Endothelial cell of umbilical vein (primary cell): ENCODE measurements at regions not wholly inside any gene's neighbourhood (a gene's known extent, or its start where the extent isn't known, plus 50 kb on each side); places are given as distances from the start of the nearest gene placed in this dataset.

ENCODE experiments used
- BruUV-seq: library from RNA; stranded (reverse); fragments of 400-500 nt; replicated peaks from 2 replicates; lab custom pipeline; 2021; lab: Mats Ljungman, UMichigan
- CTCF ChIA-PET: fragments of 300-600, 350-600 bp; sonication (Branson Sonifier 250); formaldehyde crosslinking; loops from one replicate; lab custom pipeline; 2021; ENCODE audit warnings: antibody characterized with exemption, inconsistent platforms; lab: Charles Lee
- POLR2A ChIA-PET: fragments of 300-600, 350-600 bp; sonication (Branson Sonifier 250); formaldehyde crosslinking; loops from one replicate; lab custom pipeline; 2021; ENCODE audit warnings: antibody characterized with exemption, inconsistent platforms; lab: Charles Lee
- DNase-seq: peaks from one replicate; pipeline ENCODE4 v3.0.0-alpha.2; 2011; ENCODE audit warnings: low read depth, low spot score
- FAIRE-seq: peaks from 2 replicates; lab custom pipeline; 2011; peaks lifted over from hg19 to GRCh38; lab: Jason Lieb, UNC
- H2AFZ ChIP-seq: 2 replicates; pipeline ENCODE4 v1.6.0; 2012; ENCODE audit warnings: low read depth, low read length, control low read depth, inconsistent platforms
- H3K27ac ChIP-seq: 2 replicates; pipeline ENCODE4 v1.5.1; 2011; ENCODE audit warnings: low read depth, mild to moderate bottlenecking, control low read depth, low read length, moderate library complexity; ENCODE audit not compliant: insufficient read depth
- H3K27me3 ChIP-seq, 2 experiments: 2 replicates each; pipeline versions ENCODE4 v1.6.0 to v1.6.1; 2011; ENCODE audit warnings: low read length in 2 of 2, mixed read lengths in 1 of 2; ENCODE audit not compliant: control insufficient read depth in 2 of 2, insufficient read depth in 2 of 2
- H3K36me3 ChIP-seq, 2 experiments: 2 replicates in 1 of 2; 3 replicates in 1 of 2; pipeline ENCODE4 v1.5.1; 2011; ENCODE audit warnings: low read length in 2 of 2, mild to moderate bottlenecking in 1 of 2, moderate library complexity in 1 of 2; ENCODE audit not compliant: control insufficient read depth in 2 of 2, insufficient read depth in 2 of 2; ENCODE audit errors: extremely low read depth in 1 of 2
- H3K4me1 ChIP-seq: 3 replicates; pipeline ENCODE4 v1.5.1; 2011; ENCODE audit warnings: mild to moderate bottlenecking, low read length; ENCODE audit not compliant: control insufficient read depth, insufficient read depth; ENCODE audit errors: extremely low read depth
- H3K4me2 ChIP-seq: 2 replicates; pipeline ENCODE4 v1.6.1; 2011; ENCODE audit warnings: low read length, control low read depth, mixed read lengths; ENCODE audit not compliant: insufficient read depth
- H3K4me3 ChIP-seq, 3 experiments: fragments of 200-600 bp in 1 of 3; sonication (generic), shearing (Covaris generic) in 1 of 3; replicated peaks in 1 of 3; 2 replicates each; pipeline ENCODE4 v1.5.1; 2011 to 2016; ENCODE audit warnings: control low read depth in 3 of 3, low read length in 3 of 3, mild to moderate bottlenecking in 2 of 3, inconsistent platforms in 1 of 3, low read depth in 1 of 3, moderate library complexity in 1 of 3; ENCODE audit not compliant: insufficient read depth in 1 of 3
- H3K79me2 ChIP-seq: 2 replicates; pipeline ENCODE4 v1.6.0; 2012; ENCODE audit warnings: low read length, inconsistent platforms; ENCODE audit not compliant: control insufficient read depth, insufficient read depth
- H3K9ac ChIP-seq: replicated peaks from 2 replicates; pipeline ENCODE3; 2011; ENCODE audit warnings: low read length, control low read depth; ENCODE audit not compliant: insufficient read depth; ENCODE audit errors: extremely low read depth
- H3K9me1 ChIP-seq: replicated peaks from 3 replicates; pipeline ENCODE4 v1.6.0; 2011; ENCODE audit warnings: mild to moderate bottlenecking, low read length; ENCODE audit not compliant: control insufficient read depth, insufficient read depth; ENCODE audit errors: extremely low read depth
- H3K9me3 ChIP-seq: replicated peaks from 2 replicates; pipeline ENCODE4 v1.5.1; 2012; ENCODE audit warnings: low read length, inconsistent platforms; ENCODE audit not compliant: control insufficient read depth, insufficient read depth
- H4K20me1 ChIP-seq: replicated peaks from 2 replicates; pipeline ENCODE3; 2011; ENCODE audit warnings: mild to moderate bottlenecking, low read length; ENCODE audit not compliant: control insufficient read depth, insufficient read depth; ENCODE audit errors: extremely low read depth
- EZH2 ChIP-seq: IDR thresholded peaks from 2 replicates; pipeline ENCODE4 v1.6.1; 2012; ENCODE audit warnings: borderline replicate concordance, low read depth, mild to moderate bottlenecking, moderate library complexity, low read length, inconsistent platforms; ENCODE audit not compliant: severe bottlenecking
- FOS ChIP-seq: IDR thresholded peaks from 2 replicates; pipeline ENCODE4 v1.6.1; 2011; ENCODE audit warnings: mild to moderate bottlenecking, low read length, moderate library complexity, borderline replicate concordance; ENCODE audit not compliant: insufficient read depth
- GATA2 ChIP-seq: IDR thresholded peaks from 2 replicates; pipeline ENCODE4 v1.7.0; 2011; ENCODE audit warnings: low read depth, mild to moderate bottlenecking, moderate library complexity, mixed read lengths, low read length; ENCODE audit not compliant: insufficient read length, insufficient read depth
- JUN ChIP-seq: IDR thresholded peaks from 2 replicates; pipeline ENCODE4 v1.6.1; 2011; ENCODE audit warnings: borderline replicate concordance, low read depth; ENCODE audit not compliant: insufficient read length, insufficient read depth
- MYC ChIP-seq: IDR thresholded peaks from one replicate; pipeline ENCODE4 v1.6.1; 2011; ENCODE audit warnings: mild to moderate bottlenecking, low read depth, low read length
- POLR2A ChIP-seq: IDR thresholded peaks from 2 replicates; pipeline ENCODE4 v1.6.1; 2012; ENCODE audit warnings: low read depth, mild to moderate bottlenecking, control low read depth, low read length
- POLR2AphosphoS5 ChIP-seq: IDR thresholded peaks from 2 replicates; pipeline ENCODE4 v1.6.1; 2012; ENCODE audit warnings: low read depth, mild to moderate bottlenecking, control low read depth, low read length, moderate library complexity; ENCODE audit not compliant: insufficient read depth
- dilution Hi-C: fragments of 300-500 bp; cut with MboI; formaldehyde crosslinking; loops from one replicate; pipeline ENCODE4 v1.15.0; 2019; ENCODE audit warnings: low sequenced_read_pairs; ENCODE audit not compliant: extremely low pct_ligation_motif_present
- intact Hi-C: fragments of 100-400 bp; cut with micrococcal nuclease; formaldehyde crosslinking; loops from one replicate; pipeline ENCODE4 v1.10.0; 2022
- TF ChIP-seq, protein P1 (sequence below): IDR thresholded peaks from 2 replicates; pipeline ENCODE4 v1.6.1; 2011; ENCODE audit not compliant: insufficient read depth, insufficient read length
- TF ChIP-seq, protein P2 (sequence below), 2 donors: IDR thresholded peaks; 1 replicate in 1 of 2; 2 replicates in 1 of 2; pipeline ENCODE4 v1.5.1; 2011; ENCODE audit warnings: low read length in 2 of 2, mild to moderate bottlenecking in 2 of 2, moderate library complexity in 2 of 2, control low read depth in 1 of 2, inconsistent platforms in 1 of 2, low read depth in 1 of 2; ENCODE audit not compliant: insufficient read depth in 1 of 2; ENCODE audit errors: extremely low read depth in 1 of 2

DNA sequence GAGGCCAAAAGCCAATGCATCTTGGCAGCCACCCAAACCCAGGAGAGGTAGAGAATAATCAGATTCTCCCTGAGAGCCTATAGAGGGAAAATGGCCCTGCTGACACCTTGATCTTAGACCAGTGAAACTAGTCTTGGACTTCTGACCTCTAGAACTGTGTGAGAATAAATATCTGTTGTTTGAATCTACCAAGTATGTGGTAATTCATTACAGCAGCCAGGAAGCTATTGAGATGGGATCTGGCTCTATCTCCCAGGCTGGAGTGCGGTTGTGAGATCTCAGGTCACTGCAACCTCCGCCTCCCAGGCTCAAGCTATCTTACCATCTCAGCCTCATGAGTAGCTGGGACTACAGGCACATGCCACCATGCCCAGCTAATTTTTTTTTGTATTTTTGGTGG lies 567.2 kb downstream of the MBD2 start:
- Histone ChIP-seq H3K27ac (no peak overlapping the region), H3K9ac (no peak overlapping the region), H3K4me3 (no peak overlapping the region), H3K9me1 (no peaks in the 10 kb centered on the region), H3K9me3 (no peaks in the 10 kb centered on the region), H3K27me3 (no peaks in the 10 kb centered on the region), H3K4me2 (no peak overlapping the region), H3K36me3 (no peaks in the 10 kb centered on the region), H3K4me1 (no peaks in the 10 kb centered on the region), H4K20me1 (no peaks in the 10 kb centered on the region), H3K79me2 (no peaks in the 10 kb centered on the region), H2AFZ (no peak overlapping the region)
- BruUV-seq = no TSS peak
- DNase-seq (no peak), FAIRE-seq (no peak)
- TF ChIP-seq GATA2 (no peak), EZH2 (no peak), FOS (no peak), POLR2AphosphoS5 (no peak), MYC (no peak), JUN (no peak)
- TF ChIP-seq, protein P1, sequence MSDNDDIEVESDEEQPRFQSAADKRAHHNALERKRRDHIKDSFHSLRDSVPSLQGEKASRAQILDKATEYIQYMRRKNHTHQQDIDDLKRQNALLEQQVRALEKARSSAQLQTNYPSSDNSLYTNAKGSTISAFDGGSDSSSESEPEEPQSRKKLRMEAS = no peak
- ChIA-PET POLR2A (no interaction called here), CTCF (no interaction called here)
- dilution Hi-C loops (no loop called here), intact Hi-C loops (no loop called here)

- peaks cover 2% of the 10 kb centered on the region for H3K9me3 ChIP-seq
- CTCF ChIA-PET = no interaction called here
- FAIRE-seq = no peak
- POLR2A ChIA-PET = no interaction called here
- no peaks in the 10 kb centered on the region for H3K36me3 ChIP-seq
- no peak for TF ChIP-seq GATA2
- TF ChIP-seq, protein P2, sequence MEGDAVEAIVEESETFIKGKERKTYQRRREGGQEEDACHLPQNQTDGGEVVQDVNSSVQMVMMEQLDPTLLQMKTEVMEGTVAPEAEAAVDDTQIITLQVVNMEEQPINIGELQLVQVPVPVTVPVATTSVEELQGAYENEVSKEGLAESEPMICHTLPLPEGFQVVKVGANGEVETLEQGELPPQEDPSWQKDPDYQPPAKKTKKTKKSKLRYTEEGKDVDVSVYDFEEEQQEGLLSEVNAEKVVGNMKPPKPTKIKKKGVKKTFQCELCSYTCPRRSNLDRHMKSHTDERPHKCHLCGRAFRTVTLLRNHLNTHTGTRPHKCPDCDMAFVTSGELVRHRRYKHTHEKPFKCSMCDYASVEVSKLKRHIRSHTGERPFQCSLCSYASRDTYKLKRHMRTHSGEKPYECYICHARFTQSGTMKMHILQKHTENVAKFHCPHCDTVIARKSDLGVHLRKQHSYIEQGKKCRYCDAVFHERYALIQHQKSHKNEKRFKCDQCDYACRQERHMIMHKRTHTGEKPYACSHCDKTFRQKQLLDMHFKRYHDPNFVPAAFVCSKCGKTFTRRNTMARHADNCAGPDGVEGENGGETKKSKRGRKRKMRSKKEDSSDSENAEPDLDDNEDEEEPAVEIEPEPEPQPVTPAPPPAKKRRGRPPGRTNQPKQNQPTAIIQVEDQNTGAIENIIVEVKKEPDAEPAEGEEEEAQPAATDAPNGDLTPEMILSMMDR (IDR thresholded peaks at IDR 0.05; ENCODE audit: extremely low read depth in 1 of 2, insufficient read depth in 1 of 2, low read depth in 1 of 2, low read length in 2 of 2) = no peak
- TF ChIP-seq MYC = no peak
- no peak for TF ChIP-seq POLR2AphosphoS5
- TF ChIP-seq JUN = no peak
- TF ChIP-seq, protein P1 = no peak
- no peak for TF ChIP-seq FOS
- TF ChIP-seq EZH2 = no peak
- TF ChIP-seq POLR2A = no peak
- no peak overlapping the region for H3K4me3 ChIP-seq
- no peak overlapping the region for H2AFZ ChIP-seq
- no TSS peak for BruUV-seq
- H3K27me3 ChIP-seq = no peaks in the 10 kb centered on the region
- H3K9ac ChIP-seq = no peak overlapping the region
- H4K20me1 ChIP-seq = no peaks in the 10 kb centered on the region
- intact Hi-C loops = no loop called here
- dilution Hi-C loops = no loop called here
- no peaks in the 10 kb centered on the region for H3K79me2 ChIP-seq
- H3K4me1 ChIP-seq = no peaks in the 10 kb centered on the region
- H3K4me2 ChIP-seq = no peak overlapping the region
- H3K27ac ChIP-seq = no peak overlapping the region
- no peak for DNase-seq
- no peaks in the 10 kb centered on the region for H3K9me1 ChIP-seq
Measured at GRCh38 chr18:53649621-53650020, 574.8 kb downstream of the MBD2 start.
